Prostate gland (tissue), 1 donor: ENCODE measurements at regions not wholly inside any gene's neighbourhood (a gene's known extent, or its start where the extent isn't known, plus 50 kb on each side); places are given as distances from the start of the nearest gene placed in this dataset.

Source experiments
- POLR2A ChIP-seq: fragments of 450-650 bp; IDR thresholded peaks from one replicate; pipeline ENCODE4 v1.6.1; 2016; ENCODE audit warnings: antibody characterized with exemption, mild to moderate bottlenecking
- POLR2AphosphoS5 ChIP-seq: sonication (generic); formaldehyde crosslinking; IDR thresholded peaks from one replicate; pipeline ENCODE4 v1.6.1; 2017; ENCODE audit warnings: antibody characterized with exemption

DNA sequence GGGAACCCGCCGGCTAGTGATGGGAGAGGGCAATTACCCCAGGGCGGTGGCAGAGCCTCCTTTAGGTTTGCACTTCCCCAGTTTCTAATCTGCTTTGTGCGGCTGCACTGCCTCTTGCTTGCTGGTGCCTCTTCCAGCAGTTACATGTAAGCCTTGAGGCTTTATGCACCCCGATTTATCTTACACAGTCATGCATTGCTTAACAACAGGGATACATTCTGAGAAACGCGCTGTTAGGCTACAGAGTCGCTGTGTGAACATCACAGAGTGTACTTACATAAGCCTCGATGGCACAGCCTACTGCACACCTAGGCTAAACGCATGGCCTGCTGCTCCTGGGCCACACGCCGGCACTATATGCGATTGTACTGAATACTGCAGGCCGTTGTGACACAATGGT is 155.6 kb upstream of the MKI67 start:
- no peak for TF ChIP-seq POLR2AphosphoS5
- no peak for TF ChIP-seq POLR2A
